Calu3 (cell line): ENCODE measurements at regions not wholly inside any gene's neighbourhood (a gene's known extent, or its start where the extent isn't known, plus 50 kb on each side); places are given as distances from the start of the nearest gene placed in this dataset.
A peak's percentile ranks its signal among the peaks of the same experiment; 100 is the strongest.

Experiments used
- BruUV-seq: library from RNA; stranded (reverse); fragments of 400-500 nt; replicated peaks from 2 replicates; lab custom pipeline; 2021; lab: Mats Ljungman, UMichigan
- CTCF ChIA-PET: fragments of 300-600 bp; sonication (Branson Sonifier 250); formaldehyde crosslinking; loops from one replicate; lab custom pipeline; 2022; ENCODE audit warnings: antibody characterized with exemption; lab: Charles Lee
- DNase-seq: peaks from one replicate; pipeline ENCODE4 v3.0.0; 2022
- H3K27ac Mint-ChIP-seq: one replicate; pipeline ENCODE4 v1.8.0; 2022; ENCODE audit warnings: mixed read lengths; ENCODE audit not compliant: unreplicated experiment
- H3K27me3 Mint-ChIP-seq: one replicate; pipeline ENCODE4 v1.8.0; 2022; ENCODE audit warnings: mixed read lengths; ENCODE audit not compliant: unreplicated experiment
- H3K36me3 Mint-ChIP-seq: one replicate; pipeline ENCODE4 v1.8.0; 2022; ENCODE audit warnings: mild to moderate bottlenecking, moderate library complexity, mixed read lengths; ENCODE audit not compliant: insufficient read depth, unreplicated experiment
- H3K4me1 Mint-ChIP-seq: one replicate; pipeline ENCODE4 v1.8.0; 2022; ENCODE audit warnings: mild to moderate bottlenecking, low read depth, mixed read lengths; ENCODE audit not compliant: unreplicated experiment
- H3K4me3 Mint-ChIP-seq: one replicate; pipeline ENCODE4 v1.8.0; 2022; ENCODE audit warnings: mild to moderate bottlenecking, low read depth, moderate library complexity, mixed read lengths; ENCODE audit not compliant: unreplicated experiment
- H3K9me3 Mint-ChIP-seq: one replicate; pipeline ENCODE4 v1.8.0; 2022; ENCODE audit warnings: low read depth, mixed read lengths; ENCODE audit not compliant: unreplicated experiment
- CTCF ChIP-seq: fragments of 200-600 bp; IDR thresholded peaks from one replicate; pipeline ENCODE4 v1.8.0; 2022; ENCODE audit warnings: antibody characterized with exemption; ENCODE audit not compliant: unreplicated experiment
- intact Hi-C: fragments of 100-400 bp; cut with micrococcal nuclease; formaldehyde crosslinking; loops from one replicate; pipeline ENCODE4 v1.10.0; 2022; ENCODE audit not compliant: unreplicated experiment

- H3K4me1 Mint-ChIP-seq = no peaks in the 10 kb centered on the region
- H3K4me3 Mint-ChIP-seq = no peak overlapping the region
- DNase-seq = no peak
- H3K9me3 Mint-ChIP-seq = peaks cover 5% of the 10 kb centered on the region
- CTCF ChIA-PET = no interaction called here
- no peaks in the 10 kb centered on the region for H3K27me3 Mint-ChIP-seq
- H3K36me3 Mint-ChIP-seq = no peaks in the 10 kb centered on the region
- intact Hi-C loops = no loop called here
- no peak for TF ChIP-seq CTCF
- BruUV-seq = no TSS peak
- H3K27ac Mint-ChIP-seq = no peak overlapping the region
These were observed 829.9 kb upstream of the PRMT6 start for GRCh38 chr1:106226550-106226949.

- BruUV-seq = no TSS peak
- peaks cover 3% of the 10 kb centered on the region for H3K9me3 Mint-ChIP-seq
- peak; percentile 2 for DNase-seq
- H3K36me3 Mint-ChIP-seq = no peaks in the 10 kb centered on the region
- H3K27ac Mint-ChIP-seq = no peak overlapping the region
- H3K4me3 Mint-ChIP-seq = no peak overlapping the region
- CTCF ChIA-PET = no interaction called here
- H3K4me1 Mint-ChIP-seq = no peaks in the 10 kb centered on the region
- intact Hi-C loops = no loop called here
- no peaks in the 10 kb centered on the region for H3K27me3 Mint-ChIP-seq
- TF ChIP-seq CTCF = no peak
These were observed 824.3 kb upstream of the PRMT6 start for GRCh38 chr1:106232128-106232527.

GRCh38 chr1:106233511-106233910 lies 823.0 kb upstream of the PRMT6 start:
- intact Hi-C loops = no loop called here
- no peak overlapping the region for H3K27ac Mint-ChIP-seq
- H3K36me3 Mint-ChIP-seq = no peaks in the 10 kb centered on the region
- no peaks in the 10 kb centered on the region for H3K4me1 Mint-ChIP-seq
- BruUV-seq = no TSS peak
- DNase-seq = no peak
- CTCF ChIA-PET = no interaction called here
- H3K27me3 Mint-ChIP-seq = no peaks in the 10 kb centered on the region
- H3K9me3 Mint-ChIP-seq = peaks cover 3% of the 10 kb centered on the region
- no peak for TF ChIP-seq CTCF
- H3K4me3 Mint-ChIP-seq = no peak overlapping the region

- H3K27ac Mint-ChIP-seq = no peak overlapping the region
- no peaks in the 10 kb centered on the region for H3K36me3 Mint-ChIP-seq
- no peaks in the 10 kb centered on the region for H3K27me3 Mint-ChIP-seq
- no peak overlapping the region for H3K4me3 Mint-ChIP-seq
- CTCF ChIA-PET = no interaction called here
- no peaks in the 10 kb centered on the region for H3K4me1 Mint-ChIP-seq
- TF ChIP-seq CTCF = no peak
- DNase-seq = no peak
- intact Hi-C loops = no loop called here
- H3K9me3 Mint-ChIP-seq = peaks cover 5% of the 10 kb centered on the region
- no TSS peak for BruUV-seq
These were observed 807.1 kb upstream of the PRMT6 start for GRCh38 chr1:106249365-106249764.
